GM18499 (cell line): ENCODE measurements at regions not wholly inside any gene's neighbourhood (a gene's known extent, or its start where the extent isn't known, plus 50 kb on each side); places are given as distances from the start of the nearest gene placed in this dataset.
"Not testable (repeated sequence)": the region's sequence is repeated elsewhere in the genome, so short reads cannot be mapped to it uniquely, and the experiment has no call there.

ENCODE experiments used
- ATAC-seq: cut with Tn5 transposase; IDR thresholded peaks from one replicate; pipeline ENCODE4 v1.9.1; 2021; ENCODE audit warnings: moderate number of reproducible peaks; ENCODE audit not compliant: insufficient read depth, unreplicated experiment

DNA sequence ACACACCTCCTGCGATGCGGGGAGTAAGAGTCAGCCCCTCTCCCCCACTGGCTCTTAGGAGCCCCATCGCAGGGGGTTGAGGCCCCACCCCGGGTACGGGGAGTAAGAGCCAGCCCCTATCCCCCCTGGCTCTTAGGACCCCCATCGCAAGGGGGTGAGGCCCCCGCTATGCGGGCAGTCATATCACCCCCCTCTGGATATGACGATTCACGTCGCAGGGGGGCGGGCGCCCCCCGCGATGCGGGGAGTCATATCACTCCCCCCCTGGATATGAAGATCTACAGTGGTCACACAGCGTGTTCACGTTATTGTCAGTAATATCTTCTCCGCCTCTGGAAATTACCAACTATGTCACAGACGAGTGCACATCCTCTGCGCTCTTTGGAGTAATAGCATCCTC is 61.1 kb downstream of the DEFB131A start:
- ATAC-seq: not testable (repeated sequence)

- not testable (repeated sequence) for ATAC-seq
Observed at GRCh38 chr4:9506672-9507071, 62.5 kb downstream of the DEFB131A start.

DNA sequence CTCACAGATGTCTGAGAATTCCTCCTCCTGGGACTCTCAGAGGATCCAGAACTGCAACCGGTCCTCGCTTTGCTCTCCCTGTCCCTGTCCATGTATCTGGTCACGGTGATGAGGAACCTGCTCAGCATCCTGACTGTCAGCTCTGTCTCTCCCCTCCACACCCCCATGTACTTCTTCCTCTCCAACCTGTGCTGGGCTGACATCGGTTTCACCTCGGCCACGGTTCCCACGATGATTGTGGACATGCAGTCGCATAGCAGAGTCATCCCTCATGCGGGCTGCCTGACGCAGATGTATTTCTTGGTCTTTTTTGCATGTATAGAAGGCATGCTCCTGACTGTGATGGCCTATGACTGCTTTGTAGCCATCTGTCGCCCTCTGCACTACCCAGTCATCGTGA is 68.7 kb downstream of the DEFB131A start:
- not testable (repeated sequence) for ATAC-seq

DNA sequence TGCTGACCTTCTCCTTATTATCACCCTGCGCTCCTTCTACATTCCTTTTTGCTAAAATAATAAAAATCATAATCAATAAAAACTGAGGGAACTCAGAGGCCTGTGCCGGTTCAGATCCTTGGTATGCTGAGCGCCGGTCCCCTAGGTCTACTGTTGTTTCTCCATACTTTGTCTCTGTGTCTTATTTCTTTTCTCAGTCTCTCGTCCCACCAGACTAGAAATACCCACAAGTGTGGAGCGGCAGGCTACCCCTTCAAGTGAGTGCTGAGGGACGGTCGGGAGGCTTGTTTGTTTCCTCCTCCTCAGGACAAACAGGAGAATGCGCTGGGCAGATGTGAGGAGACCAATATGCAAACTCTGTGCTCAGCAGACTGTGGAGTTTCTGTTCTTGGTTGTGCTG is 75.4 kb downstream of the DEFB131A start:
- ATAC-seq: not testable (repeated sequence)

GRCh38 chr4:9522903-9523302 is 78.7 kb downstream of the DEFB131A start:
- not testable (repeated sequence) for ATAC-seq

GRCh38 chr4:9524406-9524805 is 80.2 kb downstream of the DEFB131A start:
- not testable (repeated sequence) for ATAC-seq

DNA sequence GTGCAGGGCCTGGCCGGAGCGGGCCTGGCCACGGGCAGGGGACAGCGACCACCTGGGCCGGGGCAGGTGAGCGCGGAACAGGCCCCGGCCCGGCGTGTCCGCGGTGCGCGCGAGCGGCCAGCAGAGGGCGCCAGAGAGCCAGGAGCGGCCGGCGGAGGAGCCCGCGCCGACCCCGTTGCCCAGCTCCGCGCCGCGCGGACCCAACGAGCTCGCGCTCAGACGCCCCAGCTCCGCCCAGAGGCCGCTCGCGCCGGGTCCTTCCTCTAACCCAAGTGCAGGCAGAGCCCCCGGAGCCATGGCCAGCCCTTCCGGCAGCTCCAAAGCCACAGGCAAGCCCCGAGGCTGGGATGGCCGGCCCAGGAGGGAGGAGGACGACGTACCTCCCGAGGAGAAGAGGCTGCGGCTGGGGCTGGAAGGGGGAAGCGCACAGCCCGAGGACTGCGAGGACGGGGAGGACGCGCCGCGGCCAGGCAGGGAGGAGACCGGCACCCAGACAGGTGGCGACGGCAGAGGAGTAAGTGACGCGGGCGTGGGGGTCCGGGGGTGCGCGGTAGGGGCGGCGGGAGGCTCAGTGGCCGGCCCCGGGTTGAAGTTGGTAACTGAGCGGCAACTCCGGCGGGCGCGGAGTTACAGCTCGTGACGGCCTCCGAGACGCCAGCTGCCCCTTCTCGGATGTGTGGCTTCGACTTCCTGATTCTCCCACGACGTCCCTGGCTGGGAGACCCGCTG is 88.1 kb downstream of the DEFB131A start:
- not testable (repeated sequence) for ATAC-seq

DNA sequence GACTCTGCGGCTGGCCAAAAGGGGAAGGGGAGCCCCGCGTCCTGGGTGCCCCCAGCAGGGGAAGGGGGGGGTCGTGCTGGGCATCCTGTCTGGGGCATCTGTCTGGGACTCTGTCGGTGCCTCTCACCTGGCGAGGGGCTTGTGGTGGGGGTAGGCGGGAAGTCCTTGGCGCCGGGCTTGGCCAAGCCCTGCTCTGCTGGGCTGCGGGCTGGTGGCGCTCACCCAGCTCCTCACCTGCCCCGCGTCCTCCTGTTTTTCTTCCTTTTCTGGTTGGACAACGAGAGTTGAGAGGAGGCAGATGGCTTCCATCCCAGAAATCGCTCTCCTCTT is 88.6 kb downstream of the DEFB131A start:
- not testable (repeated sequence) for ATAC-seq

DNA sequence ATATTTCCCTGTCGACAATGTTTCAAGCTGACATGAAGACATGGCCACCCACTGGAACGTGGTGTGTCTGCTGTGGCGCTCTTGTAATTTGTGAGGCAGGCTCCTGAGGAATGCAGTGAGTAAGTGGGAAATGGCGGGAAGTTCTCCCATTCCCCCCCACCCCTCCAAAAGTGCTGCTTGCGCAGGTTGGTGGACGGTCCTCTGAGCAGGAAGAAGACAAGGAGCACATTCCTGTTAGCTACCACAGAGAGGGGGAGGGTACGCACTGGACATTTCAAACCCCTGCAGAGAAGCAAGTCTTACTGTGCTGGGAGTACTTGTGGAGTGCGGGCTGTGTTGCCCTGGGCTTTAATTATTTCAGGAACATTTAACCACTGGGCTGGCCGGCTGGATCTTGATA is 92.9 kb downstream of the DEFB131A start:
- ATAC-seq: not testable (repeated sequence)

- not testable (repeated sequence) for ATAC-seq
Observed at GRCh38 chr4:9539939-9540520, 95.8 kb downstream of the DEFB131A start.

DNA sequence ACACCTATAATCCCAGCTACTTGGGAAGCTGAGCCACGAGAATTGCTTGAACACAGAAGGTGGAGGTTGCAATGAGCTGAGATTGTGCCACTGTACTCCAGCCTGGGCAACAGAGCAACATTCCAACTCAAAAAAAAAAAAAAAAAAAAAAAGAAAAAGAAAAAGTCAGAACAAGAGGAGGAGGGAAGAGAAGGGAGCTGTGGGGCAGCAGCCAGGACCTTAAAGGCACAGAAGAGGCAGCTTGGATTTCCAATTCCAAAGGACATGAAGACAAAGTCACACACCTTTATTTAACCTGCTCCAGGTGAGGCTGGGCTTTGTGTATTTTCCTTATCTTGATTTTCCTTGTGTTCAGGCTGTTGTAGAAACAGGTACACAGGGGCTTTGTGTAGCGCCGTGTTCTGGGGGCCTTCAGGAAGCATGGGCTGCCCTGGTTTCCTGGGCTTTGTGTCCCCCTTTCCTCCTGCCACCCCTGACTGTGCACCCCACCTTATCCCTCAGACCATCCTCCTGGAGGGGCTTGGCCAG is 97.2 kb downstream of the DEFB131A start:
- not testable (repeated sequence) for ATAC-seq

- not testable (repeated sequence) for ATAC-seq
Observed at GRCh38 chr4:9544851-9545250, 100.6 kb downstream of the DEFB131A start.

- ATAC-seq: not testable (repeated sequence)
Observed at GRCh38 chr4:9547470-9547869, 103.3 kb downstream of the DEFB131A start.

DNA sequence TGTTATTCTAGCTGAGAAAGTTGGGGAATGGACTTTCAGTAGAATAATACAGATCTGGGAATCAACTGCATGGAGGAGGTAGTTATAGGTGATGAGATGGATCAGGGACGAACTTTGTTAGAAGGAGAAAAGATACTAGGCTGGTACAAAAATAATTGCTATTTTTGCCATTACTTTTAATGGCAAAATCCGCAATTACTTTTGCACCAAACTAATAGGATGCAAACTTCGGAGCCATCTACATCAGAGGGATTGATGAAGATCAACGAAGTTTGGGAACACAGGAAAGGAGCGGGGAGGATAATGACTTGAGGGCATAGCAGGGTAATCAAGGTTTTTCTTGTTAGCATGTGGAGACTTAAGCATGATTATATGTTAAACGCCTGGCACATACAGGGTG is 111.9 kb downstream of the DEFB131A start:
- not testable (repeated sequence) for ATAC-seq

- ATAC-seq: not testable (repeated sequence)
Observed at GRCh38 chr4:9577869-9578268, 133.7 kb downstream of the DEFB131A start.

GRCh38 chr4:9582880-9583279 is 138.7 kb downstream of the DEFB131A start:
- ATAC-seq: not testable (repeated sequence)

DNA sequence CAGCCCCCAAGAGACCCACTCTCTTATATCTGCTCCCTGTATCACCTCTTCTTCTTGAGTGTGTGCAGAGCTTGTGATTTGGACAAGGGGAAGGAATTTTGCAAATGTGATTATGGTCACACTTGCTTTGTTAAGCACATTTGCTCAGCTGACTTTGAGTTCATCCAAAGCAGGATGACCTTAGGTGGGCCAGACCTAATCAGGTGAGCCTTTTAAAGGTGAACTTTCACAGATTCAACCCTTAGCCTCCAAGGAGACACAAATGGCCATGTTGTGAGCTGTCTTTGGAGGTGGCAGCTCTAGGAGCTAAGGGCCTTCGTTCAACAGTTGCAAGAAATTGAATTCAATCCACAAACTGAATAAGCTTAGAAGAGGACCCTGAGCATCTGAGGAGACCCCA is 147.8 kb downstream of the DEFB131A start:
- no peak for ATAC-seq

DNA sequence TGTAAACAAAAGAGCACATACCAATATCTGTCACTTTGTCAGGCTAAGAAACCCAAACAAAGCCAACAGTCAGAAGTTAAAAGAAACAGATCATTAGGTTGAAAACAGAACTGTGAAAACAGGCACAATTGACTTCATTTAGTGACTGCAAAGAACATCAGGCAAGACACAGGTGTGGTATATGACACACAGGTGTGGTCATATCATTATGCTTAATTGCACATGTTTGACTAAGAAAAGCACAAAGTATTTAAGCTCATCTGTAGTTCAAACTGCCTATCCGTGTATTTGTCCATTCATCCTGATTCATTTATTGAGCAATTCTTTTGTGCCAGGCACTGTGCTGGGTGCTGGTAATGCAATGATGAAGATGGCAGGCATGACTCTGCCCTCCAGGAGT is 150.7 kb downstream of the DEFB131A start:
- no peak for ATAC-seq

- not testable (repeated sequence) for ATAC-seq
Observed at GRCh38 chr4:9595531-9595930, 151.3 kb downstream of the DEFB131A start.

- no peak for ATAC-seq
Observed at GRCh38 chr4:9599266-9599665, 155.1 kb downstream of the DEFB131A start.

- ATAC-seq: no peak
Observed at GRCh38 chr4:9600246-9600645, 156.0 kb downstream of the DEFB131A start.
